ENCODE measurements at regions not wholly inside any gene's neighbourhood (a gene's known extent, or its start where the extent isn't known, plus 50 kb on each side); places are given as distances from the start of the nearest gene placed in this dataset.

GRCh38 chr7:25863005-25863728 is 288.8 kb upstream of the NFE2L3 start:
- H3K4me3 ChIP-seq (ENCODE audit: low read depth, low read length): no peak overlapping the region

- H3K4me3 ChIP-seq (ENCODE audit: low read depth, low read length): no peak overlapping the region
These were observed 288.3 kb upstream of the NFE2L3 start for GRCh38 chr7:25863729-25864110.

- no peak overlapping the region for H3K4me3 ChIP-seq (ENCODE audit: low read depth, low read length)
These were observed 287.5 kb upstream of the NFE2L3 start for GRCh38 chr7:25864511-25864910.

GRCh38 chr7:25864943-25865751 is 286.9 kb upstream of the NFE2L3 start:
- no peak overlapping the region for H3K4me3 ChIP-seq (ENCODE audit: low read depth, low read length)

GRCh38 chr7:25868509-25868908 is 283.5 kb upstream of the NFE2L3 start:
- H3K4me3 ChIP-seq (ENCODE audit: low read depth, low read length): no peak overlapping the region

- no peak overlapping the region for H3K4me3 ChIP-seq (ENCODE audit: low read depth, low read length)
These were observed 281.4 kb upstream of the NFE2L3 start for GRCh38 chr7:25870574-25870973.

- no peak overlapping the region for H3K4me3 ChIP-seq (ENCODE audit: low read depth, low read length)
These were observed 275.9 kb upstream of the NFE2L3 start for GRCh38 chr7:25876092-25876491.

- no peak overlapping the region for H3K4me3 ChIP-seq (ENCODE audit: low read depth, low read length)
These were observed 273.9 kb upstream of the NFE2L3 start for GRCh38 chr7:25877802-25878789.

- no peak overlapping the region for H3K4me3 ChIP-seq (ENCODE audit: low read depth, low read length)
These were observed 272.2 kb upstream of the NFE2L3 start for GRCh38 chr7:25879799-25880198.

GRCh38 chr7:25881317-25882037 is 270.5 kb upstream of the NFE2L3 start:
- H3K4me3 ChIP-seq (ENCODE audit: low read depth, low read length): no peak overlapping the region

GRCh38 chr7:25882151-25882773 is 269.7 kb upstream of the NFE2L3 start:
- H3K4me3 ChIP-seq (ENCODE audit: low read depth, low read length): no peak overlapping the region

GRCh38 chr7:25884265-25884828 is 267.7 kb upstream of the NFE2L3 start:
- no peak overlapping the region for H3K4me3 ChIP-seq (ENCODE audit: low read depth, low read length)

GRCh38 chr7:25885057-25885576 is 266.9 kb upstream of the NFE2L3 start:
- no peak overlapping the region for H3K4me3 ChIP-seq (ENCODE audit: low read depth, low read length)

GRCh38 chr7:25886387-25887240 is 265.4 kb upstream of the NFE2L3 start:
- no peak overlapping the region for H3K4me3 ChIP-seq (ENCODE audit: low read depth, low read length)

- no peak overlapping the region for H3K4me3 ChIP-seq (ENCODE audit: low read depth, low read length)
These were observed 264.7 kb upstream of the NFE2L3 start for GRCh38 chr7:25887266-25887665.

GRCh38 chr7:25887795-25888559 is 264.0 kb upstream of the NFE2L3 start:
- H3K4me3 ChIP-seq (ENCODE audit: low read depth, low read length): no peak overlapping the region

- no peak overlapping the region for H3K4me3 ChIP-seq (ENCODE audit: low read depth, low read length)
These were observed 262.2 kb upstream of the NFE2L3 start for GRCh38 chr7:25889765-25890164.

- no peak overlapping the region for H3K4me3 ChIP-seq (ENCODE audit: low read depth, low read length)
These were observed 260.4 kb upstream of the NFE2L3 start for GRCh38 chr7:25891591-25891990.

Data from iPS-11a (cell line).